Lower leg skin (tissue), 4 donors: ENCODE measurements at regions not wholly inside any gene's neighbourhood (a gene's known extent, or its start where the extent isn't known, plus 50 kb on each side); places are given as distances from the start of the nearest gene placed in this dataset.
A peak's percentile ranks its signal among the peaks of the same experiment; 100 is the strongest.

Source experiments
- DNase-seq, 2 donors: peaks; one replicate each; pipeline ENCODE4 v3.0.0-alpha.2; 2019; ENCODE audit warnings: low spot score in 2 of 2
- H3K4me3 ChIP-seq: fragments of 200-600 bp; sonication (generic); 2 replicates; pipeline ENCODE4 v1.5.1; 2017; ENCODE audit warnings: mild to moderate bottlenecking, low read depth; ENCODE audit not compliant: poor library complexity, severe bottlenecking
- POLR2A ChIP-seq, 2 donors: fragments of 450-650 bp; IDR thresholded peaks; one replicate each; pipeline ENCODE4 v1.6.1; 2016 to 2017; ENCODE audit warnings: antibody characterized with exemption in 2 of 2, mild to moderate bottlenecking in 1 of 2, moderate library complexity in 1 of 2
- WGBS, 2 donors: methylation state at CpG; one replicate each; pipeline ENCODE4 v1.1.5; 2018; 5-methylcytosine and 5-hydroxymethylcytosine counted together
- intact Hi-C: fragments of 100-400 bp; cut with DNase I; formaldehyde crosslinking; loops from one replicate; pipeline ENCODE4 v1.15.0; 2023; ENCODE audit warnings: low total_unique reads
- TF ChIP-seq, protein P1 (sequence below), 3 donors: fragments of 450-650 bp; IDR thresholded peaks; one replicate each; pipeline ENCODE4 v1.5.1; 2016; ENCODE audit warnings: antibody characterized with exemption in 3 of 3, mild to moderate bottlenecking in 3 of 3, moderate library complexity in 2 of 3

DNA sequence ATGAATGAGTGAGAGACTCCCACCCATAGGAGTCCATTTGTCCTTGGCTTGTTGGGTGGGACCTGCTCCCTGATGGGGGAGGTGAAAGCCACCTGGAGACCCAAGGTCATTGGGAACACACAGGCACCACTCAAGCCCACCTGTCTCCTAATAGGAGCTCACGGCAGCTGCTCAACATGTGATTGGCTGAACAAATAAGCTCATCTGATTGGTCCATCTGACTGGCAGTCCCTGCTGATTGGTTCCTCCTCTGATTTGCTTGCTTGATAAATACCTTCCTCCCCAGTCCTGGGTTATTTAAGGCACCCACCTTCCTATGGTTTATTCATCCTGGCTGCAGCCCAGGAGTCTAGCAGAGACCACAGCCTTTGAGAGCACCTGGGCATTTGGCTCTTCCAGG, 502.9 kb downstream of the PTPRU start:
- 59 to 67% methylated on average over 1 of the region's 1 CpG for WGBS, 2 donors
- no peak for TF ChIP-seq POLR2A (IDR thresholded peaks at IDR 0.05)
- TF ChIP-seq, protein P1, sequence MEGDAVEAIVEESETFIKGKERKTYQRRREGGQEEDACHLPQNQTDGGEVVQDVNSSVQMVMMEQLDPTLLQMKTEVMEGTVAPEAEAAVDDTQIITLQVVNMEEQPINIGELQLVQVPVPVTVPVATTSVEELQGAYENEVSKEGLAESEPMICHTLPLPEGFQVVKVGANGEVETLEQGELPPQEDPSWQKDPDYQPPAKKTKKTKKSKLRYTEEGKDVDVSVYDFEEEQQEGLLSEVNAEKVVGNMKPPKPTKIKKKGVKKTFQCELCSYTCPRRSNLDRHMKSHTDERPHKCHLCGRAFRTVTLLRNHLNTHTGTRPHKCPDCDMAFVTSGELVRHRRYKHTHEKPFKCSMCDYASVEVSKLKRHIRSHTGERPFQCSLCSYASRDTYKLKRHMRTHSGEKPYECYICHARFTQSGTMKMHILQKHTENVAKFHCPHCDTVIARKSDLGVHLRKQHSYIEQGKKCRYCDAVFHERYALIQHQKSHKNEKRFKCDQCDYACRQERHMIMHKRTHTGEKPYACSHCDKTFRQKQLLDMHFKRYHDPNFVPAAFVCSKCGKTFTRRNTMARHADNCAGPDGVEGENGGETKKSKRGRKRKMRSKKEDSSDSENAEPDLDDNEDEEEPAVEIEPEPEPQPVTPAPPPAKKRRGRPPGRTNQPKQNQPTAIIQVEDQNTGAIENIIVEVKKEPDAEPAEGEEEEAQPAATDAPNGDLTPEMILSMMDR (IDR thresholded peaks at IDR 0.05): no peak
- intact Hi-C loops: no loop called here
- DNase-seq: no peak
- no peak overlapping the region for H3K4me3 ChIP-seq

DNA sequence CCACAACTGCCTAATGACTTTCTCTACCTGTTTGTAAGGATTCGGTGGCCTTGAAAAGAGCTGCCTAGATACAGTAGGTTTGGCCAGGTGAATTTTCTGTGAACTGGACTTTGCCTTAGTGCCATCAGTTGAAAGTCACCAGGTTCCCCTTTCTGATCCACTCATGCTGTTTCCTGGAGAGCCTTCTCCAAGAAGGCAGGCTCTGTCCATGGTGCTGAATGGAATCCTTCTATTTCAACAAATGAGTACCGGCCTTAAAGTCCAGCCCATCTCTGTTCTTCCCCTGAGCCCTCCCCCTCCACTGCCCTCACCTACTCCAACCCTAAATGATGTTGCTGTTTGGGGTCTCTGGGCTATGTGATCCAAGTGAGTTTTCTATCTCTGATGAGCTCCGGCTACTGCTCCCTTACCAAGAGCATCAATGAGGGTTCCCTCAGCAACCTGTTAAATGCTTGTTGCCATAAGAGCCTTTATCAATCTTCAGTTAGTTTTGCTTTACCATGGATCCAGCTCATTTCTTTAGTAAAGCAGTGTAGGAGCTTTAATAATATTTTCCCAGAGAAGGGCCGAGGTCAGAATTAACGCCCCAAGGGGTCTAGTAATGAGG, 500.4 kb downstream of the PTPRU start:
- DNase-seq: peak in 1 of 2 donors; percentile 17
- 68 to 72% methylated on average over 5 of the region's 5 CpGs for WGBS, 2 donors
- intact Hi-C loops: no loop called here
- no peak overlapping the region for H3K4me3 ChIP-seq
- TF ChIP-seq POLR2A (IDR thresholded peaks at IDR 0.05): no peak
- TF ChIP-seq, protein P1 (IDR thresholded peaks at IDR 0.05): no peak

DNA sequence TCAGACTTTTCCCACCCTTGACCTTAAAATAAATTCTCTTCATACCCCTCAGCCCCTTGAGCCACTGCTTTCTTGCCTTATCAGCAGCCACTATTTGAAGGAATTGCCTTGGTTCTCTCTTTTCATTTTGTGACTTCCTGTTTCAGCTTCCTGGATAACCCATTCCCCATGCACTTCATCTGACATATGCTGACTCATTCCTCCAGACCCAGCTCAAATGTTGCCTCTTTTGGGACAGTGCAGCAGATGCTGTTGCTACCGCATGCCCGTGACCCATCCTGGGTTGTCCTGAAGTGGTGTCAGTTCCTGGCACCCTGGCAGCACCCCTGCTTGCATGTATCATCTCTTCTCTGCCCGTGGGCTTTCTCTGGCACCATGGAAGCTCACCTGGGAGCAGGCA, 496.1 kb downstream of the PTPRU start:
- no peak for DNase-seq
- H3K4me3 ChIP-seq: no peak overlapping the region
- intact Hi-C loops: no loop called here
- 61 to 68% methylated on average over 3 of the region's 3 CpGs for WGBS, 2 donors
- TF ChIP-seq, protein P1 (IDR thresholded peaks at IDR 0.05): no peak
- TF ChIP-seq POLR2A (IDR thresholded peaks at IDR 0.05): no peak

DNA sequence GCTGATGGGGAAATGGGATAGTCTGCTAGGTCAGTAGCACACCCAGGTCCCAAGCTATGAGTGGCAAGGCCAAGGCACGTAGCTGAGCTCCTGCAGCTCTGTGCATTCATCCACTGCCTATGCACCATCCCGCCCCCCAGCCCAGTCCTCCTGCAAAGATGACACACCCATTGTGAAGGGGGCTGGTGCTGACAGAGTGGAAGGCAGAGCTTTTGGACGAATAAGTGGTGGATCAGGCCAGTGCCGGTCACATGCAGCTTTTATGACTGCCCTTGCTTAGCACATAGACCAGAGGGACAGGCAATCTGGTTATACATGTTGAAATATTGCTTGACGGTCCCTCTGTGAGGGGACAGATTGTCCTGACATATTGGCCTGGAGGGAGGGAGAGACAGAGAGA, 494.3 kb downstream of the PTPRU start:
- 39 to 40% methylated on average over 5 of the region's 5 CpGs for WGBS, 2 donors
- no peak for TF ChIP-seq POLR2A (IDR thresholded peaks at IDR 0.05)
- intact Hi-C loops: no loop called here
- H3K4me3 ChIP-seq: no peak overlapping the region
- DNase-seq: no peak

DNA sequence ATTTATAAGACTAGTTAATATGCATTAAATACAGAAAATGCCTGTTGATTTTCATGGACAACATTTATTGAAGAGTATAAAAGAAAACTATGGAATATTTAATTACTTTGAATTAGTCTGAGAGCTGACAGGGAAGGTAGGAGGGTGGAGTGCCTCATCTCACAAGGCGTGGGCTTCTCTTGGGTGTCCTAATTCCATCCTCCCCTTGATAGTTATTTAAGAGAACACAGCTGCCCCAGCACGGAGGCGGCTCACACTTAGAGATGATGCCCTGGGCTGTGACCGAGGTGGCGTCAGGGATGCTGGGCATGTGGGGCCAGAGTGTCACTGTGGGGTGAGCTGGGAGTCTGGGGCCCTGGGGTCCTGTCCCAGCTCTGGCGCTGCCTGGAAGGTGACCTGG, 493.0 kb downstream of the PTPRU start:
- TF ChIP-seq, protein P1 (IDR thresholded peaks at IDR 0.05): no peak
- no peak for TF ChIP-seq POLR2A (IDR thresholded peaks at IDR 0.05)
- intact Hi-C loops: no loop called here
- no peak overlapping the region for H3K4me3 ChIP-seq
- WGBS, 2 donors: 75 to 82% methylated on average over 6 of the region's 6 CpGs
- no peak for DNase-seq

DNA sequence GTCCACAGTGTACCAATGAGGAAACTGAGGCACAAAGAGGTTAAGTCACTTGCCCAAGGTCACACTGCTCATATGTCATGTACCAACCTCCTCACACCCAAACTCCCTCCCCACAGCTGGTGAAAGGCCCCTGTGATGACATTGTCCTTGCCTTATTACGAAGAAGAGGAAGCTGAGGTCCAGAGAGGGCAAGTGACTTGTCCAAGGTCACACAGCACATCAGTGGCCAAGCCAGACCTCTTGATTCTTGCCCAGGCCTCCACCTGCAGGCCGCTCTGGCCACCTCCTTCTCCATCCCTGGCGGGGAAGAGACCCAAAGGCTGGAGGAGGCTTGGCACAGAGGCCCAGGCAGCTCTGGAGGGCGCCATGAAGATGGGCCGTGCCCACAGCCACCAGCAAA, 492.4 kb downstream of the PTPRU start:
- intact Hi-C loops: no loop called here
- TF ChIP-seq, protein P1 (IDR thresholded peaks at IDR 0.05): no peak
- TF ChIP-seq POLR2A (IDR thresholded peaks at IDR 0.05): no peak
- H3K4me3 ChIP-seq: no peak overlapping the region
- no peak for DNase-seq
- WGBS, 2 donors: 76 to 90% methylated on average over 5 of the region's 5 CpGs
